ENCODE measurements at regions not wholly inside any gene's neighbourhood (a gene's known extent, or its start where the extent isn't known, plus 50 kb on each side); places are given as distances from the start of the nearest gene placed in this dataset.

GRCh38 chr2:222146488-222146887, 152.3 kb downstream of the PAX3 start:
- no peak for DNase-seq

GRCh38 chr2:222142027-222142426, 156.8 kb downstream of the PAX3 start:
- no peak for DNase-seq

- no peak for DNase-seq
Observed at GRCh38 chr2:222136106-222136630, 162.6 kb downstream of the PAX3 start.

GRCh38 chr2:222134654-222135053, 164.1 kb downstream of the PAX3 start:
- DNase-seq: no peak

- DNase-seq: no peak
Observed at GRCh38 chr2:222133897-222134296, 164.9 kb downstream of the PAX3 start.

GRCh38 chr2:222130855-222131254, 167.9 kb downstream of the PAX3 start:
- DNase-seq: no peak

GRCh38 chr2:222127660-222128059, 171.1 kb downstream of the PAX3 start:
- no peak for DNase-seq

- DNase-seq: no peak
Observed at GRCh38 chr2:222120933-222121332, 177.9 kb downstream of the PAX3 start.

- no peak for DNase-seq
Observed at GRCh38 chr2:222115296-222115695, 183.5 kb downstream of the PAX3 start.

GRCh38 chr2:222108957-222109585, 189.7 kb downstream of the PAX3 start:
- DNase-seq: no peak

- no peak for DNase-seq
Observed at GRCh38 chr2:222108497-222108896, 190.3 kb downstream of the PAX3 start.

GRCh38 chr2:222105046-222105445, 193.8 kb downstream of the PAX3 start:
- no peak for DNase-seq

GRCh38 chr2:222102575-222103349, 196.0 kb downstream of the PAX3 start:
- no peak for DNase-seq

- no peak for DNase-seq
Observed at GRCh38 chr2:222100704-222101699, 197.8 kb downstream of the PAX3 start.

GRCh38 chr2:222088561-222088960, 210.2 kb downstream of the PAX3 start:
- no peak for DNase-seq

- no peak for DNase-seq
Observed at GRCh38 chr2:222087998-222088397, 210.8 kb downstream of the PAX3 start.

- no peak for DNase-seq
Observed at GRCh38 chr2:222082201-222082600, 216.6 kb downstream of the PAX3 start.

GRCh38 chr2:222080141-222080540, 218.7 kb downstream of the PAX3 start:
- DNase-seq: no peak

GRCh38 chr2:222076973-222077690, 221.7 kb downstream of the PAX3 start:
- DNase-seq: no peak

GRCh38 chr2:222074674-222075073, 224.1 kb downstream of the PAX3 start:
- no peak for DNase-seq

- DNase-seq: no peak
Observed at GRCh38 chr2:222071911-222072310, 226.9 kb downstream of the PAX3 start.

All from anterior cingulate cortex (tissue), 58 donors.